ENCODE measurements at regions not wholly inside any gene's neighbourhood (a gene's known extent, or its start where the extent isn't known, plus 50 kb on each side); places are given as distances from the start of the nearest gene placed in this dataset.

- Histone ChIP-seq H3K27ac (ENCODE audit: low read depth, low read length) (no peak overlapping the region), H3K4me1 (ENCODE audit: control insufficient read depth, insufficient read depth, low read length) (peaks cover 5% of the 10 kb centered on the region), H3K4me3 (ENCODE audit: low read length) (no peak overlapping the region), H3K27me3 (ENCODE audit: control insufficient read depth, insufficient read depth, low read length) (no peaks in the 10 kb centered on the region), H3K36me3 (ENCODE audit: control insufficient read depth, insufficient read depth, low read length) (no peaks in the 10 kb centered on the region), H3K9ac (ENCODE audit: low read length) (no peak overlapping the region)
These were observed 123.7 kb upstream of the KLF7 start for GRCh38 chr2:207289295-207290018.

GRCh38 chr2:207290833-207291624 is 125.3 kb upstream of the KLF7 start:
- Histone ChIP-seq H3K27ac (ENCODE audit: low read depth, low read length) (no peak overlapping the region), H3K4me1 (ENCODE audit: control insufficient read depth, insufficient read depth, low read length) (peaks cover under 1% of the 10 kb centered on the region), H3K36me3 (ENCODE audit: control insufficient read depth, insufficient read depth, low read length) (no peaks in the 10 kb centered on the region), H3K27me3 (ENCODE audit: control insufficient read depth, insufficient read depth, low read length) (no peaks in the 10 kb centered on the region), H3K4me3 (ENCODE audit: low read length) (no peak overlapping the region), H3K9ac (ENCODE audit: low read length) (no peak overlapping the region)

- no peak overlapping the region for H3K27ac ChIP-seq (ENCODE audit: low read depth, low read length)
- no peaks in the 10 kb centered on the region for H3K4me1 ChIP-seq (ENCODE audit: control insufficient read depth, insufficient read depth, low read length)
- no peak overlapping the region for H3K4me3 ChIP-seq (ENCODE audit: low read length)
- H3K36me3 ChIP-seq (ENCODE audit: control insufficient read depth, insufficient read depth, low read length), result no peaks in the 10 kb centered on the region
- no peaks in the 10 kb centered on the region for H3K27me3 ChIP-seq (ENCODE audit: control insufficient read depth, insufficient read depth, low read length)
- H3K9ac ChIP-seq (ENCODE audit: low read length), result no peak overlapping the region
These were observed 126.0 kb upstream of the KLF7 start for GRCh38 chr2:207291625-207292252.

- Histone ChIP-seq H3K27ac (ENCODE audit: low read depth, low read length) (no peak overlapping the region), H3K4me1 (ENCODE audit: control insufficient read depth, insufficient read depth, low read length) (no peaks in the 10 kb centered on the region), H3K36me3 (ENCODE audit: control insufficient read depth, insufficient read depth, low read length) (no peaks in the 10 kb centered on the region), H3K27me3 (ENCODE audit: control insufficient read depth, insufficient read depth, low read length) (no peaks in the 10 kb centered on the region), H3K9ac (ENCODE audit: low read length) (no peak overlapping the region), H3K4me3 (ENCODE audit: low read length) (no peak overlapping the region)
These were observed 130.7 kb upstream of the KLF7 start for GRCh38 chr2:207296265-207296948.

- H3K4me3 ChIP-seq (ENCODE audit: low read length), result no peak overlapping the region
- H3K27ac ChIP-seq (ENCODE audit: low read depth, low read length), result no peak overlapping the region
- no peak overlapping the region for H3K9ac ChIP-seq (ENCODE audit: low read length)
- no peaks in the 10 kb centered on the region for H3K4me1 ChIP-seq (ENCODE audit: control insufficient read depth, insufficient read depth, low read length)
- no peaks in the 10 kb centered on the region for H3K27me3 ChIP-seq (ENCODE audit: control insufficient read depth, insufficient read depth, low read length)
- no peaks in the 10 kb centered on the region for H3K36me3 ChIP-seq (ENCODE audit: control insufficient read depth, insufficient read depth, low read length)
These were observed 135.1 kb upstream of the KLF7 start for GRCh38 chr2:207300817-207301216.

GRCh38 chr2:207304761-207305160 is 139.0 kb upstream of the KLF7 start:
- H3K9ac ChIP-seq (ENCODE audit: low read length), result no peak overlapping the region
- H3K4me1 ChIP-seq (ENCODE audit: control insufficient read depth, insufficient read depth, low read length), result no peaks in the 10 kb centered on the region
- H3K36me3 ChIP-seq (ENCODE audit: control insufficient read depth, insufficient read depth, low read length), result no peaks in the 10 kb centered on the region
- H3K27ac ChIP-seq (ENCODE audit: low read depth, low read length), result no peak overlapping the region
- no peak overlapping the region for H3K4me3 ChIP-seq (ENCODE audit: low read length)
- H3K27me3 ChIP-seq (ENCODE audit: control insufficient read depth, insufficient read depth, low read length), result no peaks in the 10 kb centered on the region

- Histone ChIP-seq H3K4me1 (ENCODE audit: control insufficient read depth, insufficient read depth, low read length) (no peaks in the 10 kb centered on the region), H3K27me3 (ENCODE audit: control insufficient read depth, insufficient read depth, low read length) (no peaks in the 10 kb centered on the region), H3K36me3 (ENCODE audit: control insufficient read depth, insufficient read depth, low read length) (no peaks in the 10 kb centered on the region), H3K9ac (ENCODE audit: low read length) (no peak overlapping the region), H3K27ac (ENCODE audit: low read depth, low read length) (no peak overlapping the region), H3K4me3 (ENCODE audit: low read length) (no peak overlapping the region)
These were observed 142.9 kb upstream of the KLF7 start for GRCh38 chr2:207308519-207309224.

GRCh38 chr2:207311316-207312005 is 145.7 kb upstream of the KLF7 start:
- Histone ChIP-seq H3K36me3 (ENCODE audit: control insufficient read depth, insufficient read depth, low read length) (no peaks in the 10 kb centered on the region), H3K4me1 (ENCODE audit: control insufficient read depth, insufficient read depth, low read length) (no peaks in the 10 kb centered on the region), H3K27me3 (ENCODE audit: control insufficient read depth, insufficient read depth, low read length) (no peaks in the 10 kb centered on the region), H3K27ac (ENCODE audit: low read depth, low read length) (no peak overlapping the region), H3K9ac (ENCODE audit: low read length) (no peak overlapping the region), H3K4me3 (ENCODE audit: low read length) (no peak overlapping the region)

- no peaks in the 10 kb centered on the region for H3K27me3 ChIP-seq (ENCODE audit: control insufficient read depth, insufficient read depth, low read length)
- H3K4me3 ChIP-seq (ENCODE audit: low read length), result no peak overlapping the region
- H3K4me1 ChIP-seq (ENCODE audit: control insufficient read depth, insufficient read depth, low read length), result no peaks in the 10 kb centered on the region
- no peak overlapping the region for H3K9ac ChIP-seq (ENCODE audit: low read length)
- H3K27ac ChIP-seq (ENCODE audit: low read depth, low read length), result no peak overlapping the region
- no peaks in the 10 kb centered on the region for H3K36me3 ChIP-seq (ENCODE audit: control insufficient read depth, insufficient read depth, low read length)
These were observed 146.2 kb upstream of the KLF7 start for GRCh38 chr2:207312006-207312356.

- H3K27ac ChIP-seq (ENCODE audit: low read depth, low read length), result no peak overlapping the region
- no peaks in the 10 kb centered on the region for H3K36me3 ChIP-seq (ENCODE audit: control insufficient read depth, insufficient read depth, low read length)
- no peaks in the 10 kb centered on the region for H3K27me3 ChIP-seq (ENCODE audit: control insufficient read depth, insufficient read depth, low read length)
- H3K9ac ChIP-seq (ENCODE audit: low read length), result no peak overlapping the region
- H3K4me3 ChIP-seq (ENCODE audit: low read length), result no peak overlapping the region
- no peaks in the 10 kb centered on the region for H3K4me1 ChIP-seq (ENCODE audit: control insufficient read depth, insufficient read depth, low read length)
These were observed 148.2 kb upstream of the KLF7 start for GRCh38 chr2:207313947-207314346.

GRCh38 chr2:207315131-207315530 is 149.4 kb upstream of the KLF7 start:
- Histone ChIP-seq H3K27ac (ENCODE audit: low read depth, low read length) (no peak overlapping the region), H3K36me3 (ENCODE audit: control insufficient read depth, insufficient read depth, low read length) (no peaks in the 10 kb centered on the region), H3K4me3 (ENCODE audit: low read length) (no peak overlapping the region), H3K9ac (ENCODE audit: low read length) (no peak overlapping the region), H3K4me1 (ENCODE audit: control insufficient read depth, insufficient read depth, low read length) (no peaks in the 10 kb centered on the region), H3K27me3 (ENCODE audit: control insufficient read depth, insufficient read depth, low read length) (no peaks in the 10 kb centered on the region)

Data from rectal smooth muscle tissue (tissue), 1 donor.